ENCODE measurements at regions not wholly inside any gene's neighbourhood (a gene's known extent, or its start where the extent isn't known, plus 50 kb on each side); places are given as distances from the start of the nearest gene placed in this dataset.
A peak's percentile ranks its signal among the peaks of the same experiment; 100 is the strongest.

DNA sequence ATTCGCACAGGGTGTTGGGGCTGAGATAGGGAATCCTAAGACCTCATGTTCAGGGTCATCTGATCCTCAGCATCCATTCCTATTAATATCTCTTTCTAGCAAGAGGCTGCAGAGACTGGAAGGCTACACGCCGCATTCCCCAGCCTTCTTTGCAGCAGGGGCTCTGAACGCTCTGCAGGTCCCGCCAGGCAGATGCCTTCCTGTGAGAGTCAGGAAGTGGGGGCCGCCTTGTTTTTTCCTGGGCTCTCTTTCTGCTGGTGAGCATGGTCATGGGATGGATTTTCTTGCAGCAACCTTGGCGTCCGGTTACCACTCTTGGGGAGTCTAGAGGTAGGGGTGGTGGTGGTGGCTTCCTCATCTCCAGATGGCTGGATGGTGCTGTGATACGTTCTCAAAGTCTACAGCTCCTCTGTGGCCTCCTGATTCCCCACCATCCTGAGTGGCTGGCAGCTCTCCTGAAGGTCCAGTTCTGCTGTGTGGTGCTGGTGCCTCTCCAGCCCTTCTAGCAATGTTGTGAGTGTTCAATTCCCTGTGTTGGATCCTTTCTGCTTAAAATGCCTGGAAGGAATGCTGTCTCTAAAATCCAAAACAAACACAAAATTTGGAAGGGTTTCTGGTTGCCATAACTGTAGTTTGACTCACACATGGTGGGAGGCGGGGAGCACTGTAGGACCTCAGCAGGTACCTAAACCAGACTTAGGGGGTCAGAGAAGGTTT, 111.9 kb downstream of the CEBPB start:
- no peak overlapping the region for H3K27ac Mint-ChIP-seq (ENCODE audit: unreplicated experiment)
- H3K27me3 Mint-ChIP-seq (ENCODE audit: unreplicated experiment), result peaks cover 3% of the 10 kb centered on the region
- H3K4me1 Mint-ChIP-seq (ENCODE audit: unreplicated experiment), result peaks cover 45% of the 10 kb centered on the region
- TF ChIP-seq CTCF (IDR thresholded peaks at IDR 0.05), result no peak
- no peaks in the 10 kb centered on the region for H3K36me3 Mint-ChIP-seq (ENCODE audit: unreplicated experiment)
- H3K9me3 Mint-ChIP-seq (ENCODE audit: unreplicated experiment), result no peaks in the 10 kb centered on the region
- no peak overlapping the region for H3K4me3 Mint-ChIP-seq (ENCODE audit: unreplicated experiment)
- DNase-seq (ENCODE audit: extremely low spot score, unreplicated experiment), result no peak

DNA sequence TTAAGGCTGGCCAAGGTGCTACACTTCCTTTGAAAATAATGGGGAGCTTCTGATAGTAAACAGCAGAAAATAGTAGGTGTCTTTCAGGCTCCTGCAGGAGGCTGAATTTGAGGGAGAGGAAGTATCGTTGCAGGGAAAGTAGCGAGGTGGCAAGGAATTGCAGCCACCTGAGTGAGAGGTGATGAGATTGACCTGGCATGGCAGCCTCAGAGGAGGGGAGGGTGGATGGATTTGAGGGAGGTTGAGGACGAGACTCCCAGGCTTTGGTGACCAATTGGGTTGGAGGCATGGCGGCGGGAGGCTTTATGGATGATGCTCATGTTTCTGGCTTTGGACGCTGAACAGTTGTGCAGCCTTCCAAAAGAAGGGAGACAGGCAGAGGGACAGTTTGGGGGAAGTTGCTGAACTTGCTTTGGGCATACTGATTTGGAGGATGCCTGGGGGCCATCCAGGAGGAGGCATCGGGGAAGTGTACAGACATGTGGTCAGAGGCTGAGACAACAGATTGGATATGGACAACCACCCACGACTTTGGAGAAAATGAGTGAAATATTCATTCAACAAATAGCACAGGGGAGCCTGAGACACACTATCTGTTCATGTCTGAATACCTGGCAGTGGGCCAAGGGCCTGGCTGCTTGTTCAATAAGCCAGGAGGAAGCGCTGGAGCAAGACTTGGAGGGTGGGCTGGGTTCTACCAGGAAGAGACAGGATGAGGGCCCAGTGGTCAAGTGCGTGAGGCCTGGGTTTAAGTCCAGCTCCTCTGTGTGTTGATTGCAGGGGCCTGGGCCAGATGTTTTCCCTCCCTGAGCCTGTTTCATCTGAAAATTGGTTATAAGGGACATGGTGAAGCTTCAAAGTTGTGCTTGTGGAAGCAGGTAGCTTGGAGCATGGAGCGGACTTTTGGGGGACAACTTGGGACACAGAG, 113.2 kb downstream of the CEBPB start:
- Mint-ChIP-seq H3K4me3 (ENCODE audit: unreplicated experiment) (no peak overlapping the region), H3K9me3 (ENCODE audit: unreplicated experiment) (no peaks in the 10 kb centered on the region), H3K27ac (ENCODE audit: unreplicated experiment) (peak overlapping the region; percentile 84), H3K4me1 (ENCODE audit: unreplicated experiment) (peaks cover 44% of the 10 kb centered on the region), H3K36me3 (ENCODE audit: unreplicated experiment) (no peaks in the 10 kb centered on the region), H3K27me3 (ENCODE audit: unreplicated experiment) (peaks cover 3% of the 10 kb centered on the region)
- DNase-seq (ENCODE audit: extremely low spot score, unreplicated experiment), result no peak
- no peak for TF ChIP-seq CTCF (IDR thresholded peaks at IDR 0.05)

GRCh38 chr20:50304501-50304856, 113.8 kb downstream of the CEBPB start:
- Mint-ChIP-seq H3K27ac (ENCODE audit: unreplicated experiment) (peak overlapping the region; percentile 84), H3K9me3 (ENCODE audit: unreplicated experiment) (no peaks in the 10 kb centered on the region), H3K4me3 (ENCODE audit: unreplicated experiment) (no peak overlapping the region), H3K36me3 (ENCODE audit: unreplicated experiment) (no peaks in the 10 kb centered on the region), H3K27me3 (ENCODE audit: unreplicated experiment) (peaks cover 3% of the 10 kb centered on the region), H3K4me1 (ENCODE audit: unreplicated experiment) (peaks cover 50% of the 10 kb centered on the region)
- DNase-seq (ENCODE audit: extremely low spot score, unreplicated experiment), result no peak
- TF ChIP-seq CTCF (IDR thresholded peaks at IDR 0.05), result no peak

DNA sequence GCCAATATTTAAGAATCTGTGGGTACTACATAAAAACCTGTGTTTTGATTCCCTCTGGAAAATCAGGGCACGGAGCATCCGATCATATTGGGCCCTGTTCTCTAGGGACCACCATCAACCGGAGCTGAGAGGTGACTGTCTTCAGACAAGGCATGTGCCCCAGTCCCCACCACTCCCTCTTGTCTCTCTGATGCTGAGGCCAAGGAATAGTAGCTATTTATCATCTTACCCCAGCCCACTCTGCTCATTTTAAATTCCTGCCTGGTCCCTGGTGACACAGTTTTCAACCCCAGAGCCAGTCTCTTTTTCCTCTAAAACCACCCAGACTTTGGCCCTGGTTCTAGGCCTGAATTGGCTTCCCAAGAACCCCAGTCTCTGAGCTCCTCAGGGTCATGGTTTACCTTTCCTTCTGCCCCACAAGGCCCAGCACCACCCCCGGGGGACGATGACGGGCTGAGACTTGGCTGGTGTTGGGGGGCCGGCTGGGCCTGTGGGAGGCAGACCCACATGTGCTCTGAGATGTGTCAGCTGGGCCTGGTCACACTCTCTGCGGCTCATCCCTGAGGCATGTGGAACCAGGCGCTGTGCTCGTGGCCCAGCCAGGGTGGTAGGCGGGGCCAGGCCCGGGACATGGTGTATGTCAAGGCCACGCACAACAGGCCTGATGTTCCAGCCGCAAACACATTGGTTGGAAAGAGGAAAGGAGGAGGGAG, 114.4 kb downstream of the CEBPB start:
- TF ChIP-seq CTCF (IDR thresholded peaks at IDR 0.05), result no peak
- Mint-ChIP-seq H3K36me3 (ENCODE audit: unreplicated experiment) (no peaks in the 10 kb centered on the region), H3K9me3 (ENCODE audit: unreplicated experiment) (no peaks in the 10 kb centered on the region), H3K4me1 (ENCODE audit: unreplicated experiment) (peaks cover 53% of the 10 kb centered on the region), H3K4me3 (ENCODE audit: unreplicated experiment) (no peak overlapping the region), H3K27ac (ENCODE audit: unreplicated experiment) (peak overlapping the region; percentile 84), H3K27me3 (ENCODE audit: unreplicated experiment) (peaks cover 3% of the 10 kb centered on the region)
- no peak for DNase-seq (ENCODE audit: extremely low spot score, unreplicated experiment)
